Peyer's patch (tissue), 2 donors: ENCODE measurements at regions not wholly inside any gene's neighbourhood (a gene's known extent, or its start where the extent isn't known, plus 50 kb on each side); places are given as distances from the start of the nearest gene placed in this dataset.

Source experiments
- small RNA-seq, 2 donors: library from RNA; depleted of rRNA; stranded (forward); fragments of <200 nt; gene quantifications; one replicate each; pipeline ENCODE3, GENCODE V24; 2016

Small RNA genes in the stretch of these regions (small RNA-seq; reads per million reads assigned to genes)
- gene AL109941.1, result 0 reads per million in 2 donors
